HG03060 (cell line): ENCODE measurements at regions not wholly inside any gene's neighbourhood (a gene's known extent, or its start where the extent isn't known, plus 50 kb on each side); places are given as distances from the start of the nearest gene placed in this dataset.
A peak's percentile ranks its signal among the peaks of the same experiment; 100 is the strongest.

Source experiments
- ATAC-seq: cut with Tn5 transposase; IDR thresholded peaks from one replicate; pipeline ENCODE4 v1.9.1; 2021; ENCODE audit warnings: low read depth, moderate number of reproducible peaks; ENCODE audit not compliant: unreplicated experiment

GRCh38 chr3:18744472-18744871 is 319.3 kb upstream of the SATB1 start:
- no peak for ATAC-seq

GRCh38 chr3:18743761-18744160 is 318.6 kb upstream of the SATB1 start:
- ATAC-seq, result no peak

DNA sequence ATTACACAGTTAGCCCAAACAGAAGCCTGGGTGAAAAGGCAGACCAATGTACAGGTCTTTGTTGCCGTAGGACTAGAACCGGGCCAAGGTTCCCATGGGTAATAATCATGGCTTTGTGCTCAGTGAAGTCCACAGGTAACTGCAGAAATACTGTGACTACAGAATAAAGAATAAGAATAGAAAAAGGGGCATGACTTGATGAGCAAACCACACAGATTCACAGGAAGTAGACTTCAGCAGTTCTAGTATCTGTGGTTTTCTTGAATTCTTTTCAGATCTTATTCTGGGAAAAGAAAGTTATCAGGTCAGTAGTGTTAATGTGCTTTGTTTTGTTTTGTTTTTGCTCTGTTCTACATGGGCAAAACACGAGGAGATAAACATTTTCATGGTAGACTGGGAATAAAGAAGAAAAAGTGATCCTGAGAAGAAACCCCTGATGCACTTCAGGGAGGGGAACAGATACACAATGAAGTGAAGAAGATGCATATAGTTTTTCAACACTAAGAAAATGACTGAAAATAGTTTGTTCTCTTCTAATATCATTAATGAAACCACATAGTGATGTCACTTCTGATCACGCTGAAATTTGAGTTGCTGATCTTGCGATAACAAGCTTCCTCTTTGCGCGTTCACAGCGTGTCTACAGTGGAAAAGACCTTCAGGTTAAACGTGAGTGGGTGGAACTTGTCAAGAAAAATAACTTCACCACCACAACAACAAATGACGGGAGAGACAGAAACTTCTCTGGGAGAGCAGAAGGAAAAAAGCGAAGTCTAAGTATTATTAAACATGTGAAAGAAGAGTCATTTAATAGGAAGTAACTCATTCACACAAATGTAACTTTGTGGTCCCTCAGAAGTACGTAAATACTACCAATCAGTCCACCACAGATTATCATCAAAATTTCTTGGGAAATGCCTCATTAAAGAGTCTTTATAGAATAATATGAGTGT is 315.8 kb upstream of the SATB1 start:
- ATAC-seq, result peak; percentile 90

DNA sequence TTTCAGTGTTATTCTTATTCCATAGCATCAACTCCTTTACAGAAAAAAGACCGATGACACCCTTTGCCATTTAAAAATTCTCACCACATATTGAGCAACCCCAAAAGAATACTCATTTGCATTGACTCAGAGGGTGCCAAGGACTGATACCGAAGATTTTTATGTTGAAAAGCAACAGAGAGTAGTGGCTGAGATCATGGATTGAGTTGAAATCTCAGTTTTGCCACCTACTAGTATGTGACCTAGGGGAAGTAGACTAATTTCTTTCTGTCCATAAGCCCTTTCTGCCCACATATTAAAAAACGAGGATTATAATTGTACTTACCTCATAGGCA is 313.9 kb upstream of the SATB1 start:
- ATAC-seq, result peak; percentile 34

GRCh38 chr3:18738393-18739098 is 313.4 kb upstream of the SATB1 start:
- no peak for ATAC-seq

DNA sequence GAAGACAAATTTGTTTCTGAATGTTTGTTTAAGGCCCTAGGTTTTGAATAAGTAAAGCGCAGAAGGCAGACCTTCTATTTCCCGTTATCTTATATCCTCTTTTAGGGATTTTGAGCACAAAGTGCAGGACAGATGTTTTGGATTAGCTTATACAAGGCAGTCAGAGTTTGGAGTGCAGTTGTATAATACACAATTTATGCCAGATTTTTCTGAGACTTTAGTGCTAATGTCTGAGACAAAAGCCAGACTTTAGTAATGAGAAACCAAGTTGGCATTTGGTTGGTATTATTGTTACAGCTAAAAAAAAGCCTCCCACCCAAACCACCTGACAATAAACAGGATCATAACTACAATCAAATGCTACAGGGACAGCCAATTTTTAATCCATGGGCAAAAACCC is 309.9 kb upstream of the SATB1 start:
- ATAC-seq, result no peak

DNA sequence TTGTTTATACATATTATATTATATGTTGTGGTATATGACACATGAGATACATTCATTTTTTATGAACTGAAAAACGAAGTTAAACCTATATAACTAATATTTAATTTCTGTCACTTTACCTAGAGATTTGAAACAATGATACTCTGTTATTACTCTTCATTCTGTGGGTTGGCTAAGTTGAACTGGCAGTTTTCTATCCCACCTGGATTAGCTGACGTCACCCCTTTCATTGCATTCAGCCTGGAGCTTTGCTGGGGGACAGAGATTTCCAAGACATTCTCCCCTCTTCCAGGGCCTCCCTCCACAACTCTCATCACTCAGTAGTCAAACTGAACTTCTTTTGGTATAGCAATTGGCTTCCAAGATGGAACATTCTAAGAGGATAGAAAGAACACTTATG is 309.2 kb upstream of the SATB1 start:
- no peak for ATAC-seq

DNA sequence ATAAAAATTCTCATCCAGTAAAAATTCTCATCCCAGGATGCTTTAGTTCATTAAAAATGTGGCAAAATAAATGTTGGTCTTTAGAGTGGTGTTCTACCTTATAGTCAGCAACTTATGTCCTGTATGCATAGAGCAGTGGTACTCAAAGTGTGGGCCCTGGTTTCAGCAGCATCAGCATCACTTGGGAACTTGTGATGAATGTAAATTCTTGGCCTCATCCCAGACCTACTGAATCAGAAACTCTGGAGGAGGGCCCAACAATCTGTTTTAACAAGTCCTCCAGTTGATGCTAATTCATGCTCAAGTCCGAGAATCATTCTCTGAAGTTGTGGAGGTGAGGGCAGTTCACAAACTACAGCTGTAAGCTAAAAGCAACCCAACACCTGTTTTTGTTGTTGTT is 307.3 kb upstream of the SATB1 start:
- ATAC-seq, result no peak

DNA sequence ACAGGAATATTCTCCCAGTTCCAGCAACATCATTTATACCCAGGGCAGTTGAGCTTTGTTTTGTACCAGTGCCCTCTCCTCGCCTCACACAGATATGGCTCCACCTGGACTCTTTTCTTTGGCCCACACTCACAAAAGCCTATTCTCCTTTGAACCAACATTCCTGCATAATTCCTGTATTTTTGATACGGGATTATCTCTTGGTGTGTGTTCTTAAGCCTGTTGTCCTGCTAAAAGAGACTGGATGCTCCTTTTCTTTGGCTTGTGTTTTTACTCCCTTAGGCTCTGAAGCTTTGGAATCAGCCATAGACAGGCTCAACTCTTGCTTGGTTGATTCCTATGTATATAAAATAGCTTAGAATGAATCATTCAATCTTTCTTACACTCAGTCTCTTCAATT is 305.4 kb upstream of the SATB1 start:
- ATAC-seq, result no peak

- ATAC-seq, result no peak
Observed at GRCh38 chr3:18729671-18730070, 304.5 kb upstream of the SATB1 start.

DNA sequence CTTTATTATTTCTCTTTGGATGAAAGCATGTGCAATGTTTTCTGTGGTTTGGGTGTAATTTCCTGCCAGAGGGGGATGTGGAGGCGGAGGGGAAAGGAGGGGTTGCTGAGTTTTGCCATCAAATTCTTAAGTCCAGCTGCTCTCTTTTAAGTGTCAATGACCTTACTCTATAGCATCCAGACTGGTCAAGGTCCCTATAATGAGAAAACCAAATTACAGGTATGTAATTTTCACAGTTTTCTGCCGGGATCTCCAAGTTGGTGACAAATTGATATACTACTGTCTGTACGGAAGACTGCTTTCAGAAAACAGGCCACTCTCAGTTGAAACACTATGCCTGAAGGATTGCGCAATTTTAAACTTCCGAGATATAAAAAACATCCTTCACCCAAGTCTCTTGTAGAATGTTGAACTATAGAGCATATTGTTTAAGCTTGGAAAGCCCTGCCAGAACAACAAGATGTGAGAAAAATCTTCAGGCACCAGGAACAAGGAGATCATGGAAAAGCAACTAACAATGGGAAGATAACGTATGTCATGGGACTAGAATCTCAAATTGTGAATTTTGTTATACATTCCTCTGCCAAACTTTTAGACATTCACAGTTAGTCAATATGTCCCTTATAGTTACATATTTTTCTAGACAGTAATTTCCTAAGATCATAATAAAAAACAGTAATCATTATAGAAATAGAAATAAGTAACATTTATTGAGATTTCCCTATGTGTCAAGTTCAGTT is 300.7 kb upstream of the SATB1 start:
- no peak for ATAC-seq

DNA sequence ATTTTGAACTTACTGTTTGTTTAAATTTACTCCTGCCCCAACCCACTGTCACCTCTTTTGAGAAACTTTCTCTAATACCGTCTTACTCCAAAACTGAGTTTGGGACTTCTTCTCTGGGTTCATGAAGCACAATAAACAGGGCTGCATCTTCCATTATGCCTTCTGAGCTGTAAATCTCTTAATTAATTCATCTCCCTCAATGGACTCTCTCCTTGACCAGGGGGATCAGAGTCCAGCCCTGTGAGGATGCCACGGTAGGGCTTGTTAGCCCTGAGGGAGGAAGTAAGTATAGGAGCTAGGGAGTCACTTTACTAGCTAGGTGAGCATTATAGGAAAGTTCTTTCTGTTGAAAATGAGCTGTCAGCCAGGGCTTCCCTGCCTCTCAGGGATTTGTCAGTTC is 299.3 kb upstream of the SATB1 start:
- ATAC-seq, result no peak

GRCh38 chr3:18723206-18723810 is 298.2 kb upstream of the SATB1 start:
- ATAC-seq, result no peak

DNA sequence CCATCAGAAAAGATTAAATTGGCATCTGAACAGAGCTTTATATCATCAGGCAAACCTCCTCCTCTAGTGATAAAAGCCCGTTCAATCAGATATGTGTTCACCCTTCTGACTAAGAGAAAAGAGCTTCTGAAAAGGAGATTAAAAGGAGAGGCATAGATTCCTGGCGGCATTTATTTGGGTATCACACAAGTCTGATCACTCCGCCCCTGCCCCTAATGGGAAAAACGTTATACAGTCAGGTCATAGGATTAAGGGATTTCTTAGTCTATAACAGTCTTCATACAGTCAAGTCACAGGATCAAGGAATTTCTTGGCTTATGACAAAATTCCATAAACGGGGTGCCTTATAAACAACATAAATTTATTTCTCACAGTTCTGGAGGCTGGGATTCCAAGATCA is 295.4 kb upstream of the SATB1 start:
- ATAC-seq, result no peak

DNA sequence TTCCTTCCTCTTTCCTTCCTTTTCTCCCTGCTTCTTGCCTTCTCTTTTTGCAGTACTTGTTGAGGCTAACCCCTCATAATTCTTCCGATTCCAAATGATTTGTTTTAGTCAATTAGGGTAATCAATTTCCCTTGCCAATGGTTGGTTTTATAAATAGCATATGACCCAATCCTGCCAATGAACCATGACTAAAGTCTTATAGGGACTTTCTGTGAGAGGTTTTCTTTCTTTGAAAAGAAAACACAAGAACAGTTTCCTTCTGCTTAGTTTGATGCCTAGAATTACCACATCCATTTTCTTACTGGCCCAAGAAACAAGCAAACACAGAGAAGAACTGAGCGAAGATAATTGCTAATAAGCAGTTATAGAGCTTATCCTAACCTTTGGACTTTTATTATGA is 292.5 kb upstream of the SATB1 start:
- no peak for ATAC-seq

GRCh38 chr3:18716821-18717220 is 291.7 kb upstream of the SATB1 start:
- no peak for ATAC-seq

DNA sequence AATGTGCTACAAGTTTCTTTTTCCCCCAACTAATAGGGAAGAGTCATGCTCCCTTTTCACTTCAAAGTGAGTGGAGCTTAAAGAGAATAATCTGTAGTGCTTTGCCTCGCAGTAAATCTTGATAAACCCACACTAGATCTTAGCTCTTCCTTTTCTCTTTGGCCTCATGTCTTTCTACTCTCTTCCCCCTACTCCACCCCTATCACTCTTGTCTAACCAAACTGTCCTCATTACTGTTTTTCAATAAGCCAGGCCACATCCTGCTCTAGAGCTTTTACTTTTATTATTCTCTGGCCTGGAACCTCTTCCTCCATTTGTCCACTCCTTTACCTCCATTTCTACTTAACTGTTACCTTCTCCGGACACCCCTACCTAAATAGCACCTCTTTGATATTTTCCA is 291.0 kb upstream of the SATB1 start:
- ATAC-seq, result no peak

DNA sequence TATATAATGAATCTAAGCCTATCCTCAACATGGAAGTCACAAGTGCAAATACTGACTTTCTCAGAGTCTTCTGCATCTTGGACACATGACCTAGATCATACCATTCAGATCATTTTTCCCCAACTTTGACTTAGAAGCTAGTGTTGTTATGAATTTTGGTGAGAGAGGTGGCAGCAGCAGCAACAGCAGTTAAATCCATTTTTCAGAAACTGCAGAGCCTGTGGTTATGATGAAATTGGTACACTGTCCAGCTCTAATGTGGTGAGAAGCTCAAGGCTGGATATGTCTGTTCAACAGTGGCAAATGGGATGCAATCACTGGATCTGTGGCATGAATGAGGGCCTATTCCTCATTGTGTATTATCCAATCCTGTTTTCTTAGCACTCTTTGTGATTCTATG is 290.1 kb upstream of the SATB1 start:
- no peak for ATAC-seq

DNA sequence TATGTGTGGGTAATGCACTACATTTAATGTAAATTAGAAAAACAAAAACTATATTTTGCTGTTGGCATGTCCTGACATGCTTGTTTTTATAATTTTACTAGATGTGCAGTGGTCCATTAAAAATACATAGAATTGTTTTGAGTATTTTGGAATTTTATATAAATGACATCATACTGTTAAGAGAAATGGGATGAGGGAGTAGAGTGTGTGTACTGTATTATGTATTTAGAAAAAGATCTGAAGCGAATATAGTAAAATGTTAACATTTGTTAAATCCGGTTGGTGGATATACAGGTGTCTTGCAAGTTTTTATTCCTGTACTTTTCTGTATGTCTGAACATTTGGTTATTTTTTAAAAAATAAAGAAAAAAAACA is 288.4 kb upstream of the SATB1 start:
- ATAC-seq, result no peak

DNA sequence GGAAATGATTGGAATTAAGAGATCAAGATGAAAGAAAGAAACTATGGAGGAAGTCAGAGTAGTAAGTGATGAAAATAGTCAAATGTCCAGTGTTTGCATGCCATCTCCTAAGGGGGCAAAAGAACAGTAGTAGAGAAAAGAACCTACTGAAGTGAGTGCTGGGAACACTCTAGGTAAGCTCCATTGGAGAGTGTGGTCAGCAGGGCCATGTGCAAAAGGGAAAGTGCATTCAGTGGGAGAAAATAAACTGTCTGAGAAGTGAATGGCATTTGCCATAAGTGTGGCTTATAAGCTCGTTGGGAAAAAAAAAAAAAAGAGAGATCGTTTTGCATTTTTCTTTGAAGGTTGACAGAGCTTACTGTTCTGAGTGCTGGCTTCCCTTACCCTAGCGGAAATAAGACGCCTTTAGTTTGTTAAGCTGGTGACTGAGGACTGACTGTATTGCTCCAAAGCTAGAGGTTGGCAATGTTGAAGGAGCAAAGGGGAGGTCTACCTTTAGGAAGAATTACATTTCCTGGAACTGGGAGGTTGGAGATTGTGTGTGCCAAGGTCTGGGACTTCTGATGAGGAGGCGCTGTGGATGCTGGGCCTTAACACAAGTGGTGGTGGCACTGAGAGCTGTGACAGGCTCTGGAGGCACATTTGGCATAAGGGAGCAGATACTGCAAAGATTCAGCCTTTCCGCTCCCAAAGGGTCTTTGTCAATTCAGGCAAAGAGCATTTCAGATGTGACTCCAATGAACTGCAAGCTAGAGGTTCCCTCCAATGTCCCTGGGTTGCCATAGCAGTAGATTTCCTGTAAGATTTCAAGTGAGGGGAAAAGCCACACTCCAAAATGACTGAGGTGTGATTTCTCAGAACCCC is 287.8 kb upstream of the SATB1 start:
- ATAC-seq, result no peak
